ENCODE measurements at regions not wholly inside any gene's neighbourhood (a gene's known extent, or its start where the extent isn't known, plus 50 kb on each side); places are given as distances from the start of the nearest gene placed in this dataset.

DNA sequence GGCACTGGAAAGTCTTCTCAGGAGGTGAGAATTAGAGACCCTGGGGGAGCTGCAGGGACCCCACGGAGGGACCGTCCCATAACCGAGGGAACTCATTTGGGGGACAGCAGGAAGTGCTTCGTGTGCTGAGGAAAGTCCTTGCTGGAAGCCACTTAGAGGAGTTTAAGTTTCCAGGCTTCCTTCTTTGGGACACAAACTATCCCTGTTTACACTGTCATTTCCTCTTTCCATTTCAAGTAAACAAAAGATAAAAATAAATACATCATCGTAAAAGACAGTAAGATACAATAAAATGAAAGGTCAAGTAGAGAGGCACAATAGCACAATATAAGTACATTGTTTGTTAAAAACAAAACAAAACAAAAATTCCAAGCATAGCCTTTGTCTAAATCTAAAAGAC lies 101.2 kb downstream of the TTLL2 start:
- TF ChIP-seq, protein P1, sequence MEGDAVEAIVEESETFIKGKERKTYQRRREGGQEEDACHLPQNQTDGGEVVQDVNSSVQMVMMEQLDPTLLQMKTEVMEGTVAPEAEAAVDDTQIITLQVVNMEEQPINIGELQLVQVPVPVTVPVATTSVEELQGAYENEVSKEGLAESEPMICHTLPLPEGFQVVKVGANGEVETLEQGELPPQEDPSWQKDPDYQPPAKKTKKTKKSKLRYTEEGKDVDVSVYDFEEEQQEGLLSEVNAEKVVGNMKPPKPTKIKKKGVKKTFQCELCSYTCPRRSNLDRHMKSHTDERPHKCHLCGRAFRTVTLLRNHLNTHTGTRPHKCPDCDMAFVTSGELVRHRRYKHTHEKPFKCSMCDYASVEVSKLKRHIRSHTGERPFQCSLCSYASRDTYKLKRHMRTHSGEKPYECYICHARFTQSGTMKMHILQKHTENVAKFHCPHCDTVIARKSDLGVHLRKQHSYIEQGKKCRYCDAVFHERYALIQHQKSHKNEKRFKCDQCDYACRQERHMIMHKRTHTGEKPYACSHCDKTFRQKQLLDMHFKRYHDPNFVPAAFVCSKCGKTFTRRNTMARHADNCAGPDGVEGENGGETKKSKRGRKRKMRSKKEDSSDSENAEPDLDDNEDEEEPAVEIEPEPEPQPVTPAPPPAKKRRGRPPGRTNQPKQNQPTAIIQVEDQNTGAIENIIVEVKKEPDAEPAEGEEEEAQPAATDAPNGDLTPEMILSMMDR (CRISPR knock-in tag; IDR thresholded peaks at IDR 0.05) = no peak
- TF ChIP-seq ZNF703 (CRISPR knock-in tag; IDR thresholded peaks at IDR 0.05; ENCODE audit: borderline replicate concordance) = no peak
- TF ChIP-seq EZH2 (conservative IDR thresholded peaks at IDR 0.05; ENCODE audit: low read depth, low read length) = no peak
- no peak for TF ChIP-seq DR1 (CRISPR knock-in tag; IDR thresholded peaks at IDR 0.05)
